ENCODE measurements at regions not wholly inside any gene's neighbourhood (a gene's known extent, or its start where the extent isn't known, plus 50 kb on each side); places are given as distances from the start of the nearest gene placed in this dataset.
A peak's percentile ranks its signal among the peaks of the same experiment; 100 is the strongest.

GRCh38 chr10:30786131-30786530, 156.6 kb upstream of the LYZL2 start:
- no peak for DNase-seq (ENCODE audit: low read depth, low spot score)
- Histone ChIP-seq H3K36me3 (ENCODE audit: control insufficient read depth in 2 of 2, extremely low read depth in 1 of 2, insufficient read depth in 2 of 2, low read length in 2 of 2) (no peaks in the 10 kb centered on the region), H3K79me2 (ENCODE audit: control insufficient read depth, insufficient read depth, low read length) (no peaks in the 10 kb centered on the region), H3K4me2 (ENCODE audit: control insufficient read depth, extremely low read depth, insufficient read depth, low read depth, low read length) (no peak overlapping the region), H2AFZ (ENCODE audit: control insufficient read depth, low read length) (no peak overlapping the region), H3K27me3 (ENCODE audit: control insufficient read depth, extremely low read depth, insufficient read depth, low read length) (no peaks in the 10 kb centered on the region), H4K20me1 (ENCODE audit: control insufficient read depth, extremely low read depth, insufficient read depth, low read length) (no peaks in the 10 kb centered on the region), H3K9ac (ENCODE audit: control insufficient read depth, extremely low read depth, insufficient read depth, low read length) (no peak overlapping the region), H3K4me1 (ENCODE audit: control insufficient read depth, extremely low read depth, insufficient read depth, low read length) (peaks cover 4% of the 10 kb centered on the region), H3K27ac (ENCODE audit: control insufficient read depth, insufficient read depth, low read length) (no peak overlapping the region), H3K4me3 (ENCODE audit: control insufficient read depth in 2 of 3, extremely low read depth in 1 of 3, insufficient read depth in 2 of 3, low read depth in 1 of 3, low read length in 3 of 3) (no peak overlapping the region), H3K9me3 (ENCODE audit: control insufficient read depth, low read depth, low read length) (no peaks in the 10 kb centered on the region), H3K9me1 (ENCODE audit: control insufficient read depth, extremely low read depth, insufficient read depth, low read length) (no peaks in the 10 kb centered on the region)
- FAIRE-seq: no peak
- TF ChIP-seq, protein P1, sequence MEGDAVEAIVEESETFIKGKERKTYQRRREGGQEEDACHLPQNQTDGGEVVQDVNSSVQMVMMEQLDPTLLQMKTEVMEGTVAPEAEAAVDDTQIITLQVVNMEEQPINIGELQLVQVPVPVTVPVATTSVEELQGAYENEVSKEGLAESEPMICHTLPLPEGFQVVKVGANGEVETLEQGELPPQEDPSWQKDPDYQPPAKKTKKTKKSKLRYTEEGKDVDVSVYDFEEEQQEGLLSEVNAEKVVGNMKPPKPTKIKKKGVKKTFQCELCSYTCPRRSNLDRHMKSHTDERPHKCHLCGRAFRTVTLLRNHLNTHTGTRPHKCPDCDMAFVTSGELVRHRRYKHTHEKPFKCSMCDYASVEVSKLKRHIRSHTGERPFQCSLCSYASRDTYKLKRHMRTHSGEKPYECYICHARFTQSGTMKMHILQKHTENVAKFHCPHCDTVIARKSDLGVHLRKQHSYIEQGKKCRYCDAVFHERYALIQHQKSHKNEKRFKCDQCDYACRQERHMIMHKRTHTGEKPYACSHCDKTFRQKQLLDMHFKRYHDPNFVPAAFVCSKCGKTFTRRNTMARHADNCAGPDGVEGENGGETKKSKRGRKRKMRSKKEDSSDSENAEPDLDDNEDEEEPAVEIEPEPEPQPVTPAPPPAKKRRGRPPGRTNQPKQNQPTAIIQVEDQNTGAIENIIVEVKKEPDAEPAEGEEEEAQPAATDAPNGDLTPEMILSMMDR (optimal IDR thresholded peaks at IDR 0.05 in 1 of 3, IDR thresholded peaks at IDR 0.05 in 1 of 3, conservative IDR thresholded peaks at IDR 0.05 in 1 of 3; ENCODE audit: extremely low read depth in 1 of 3, insufficient read depth in 2 of 3, low read length in 3 of 3): no peak
- no peak for TF ChIP-seq EZH2 (IDR thresholded peaks at IDR 0.05; ENCODE audit: low read length)
- dilution Hi-C loops (cut with MboI; ENCODE audit: extremely low pct_ligation_motif_present, low sequenced_read_pairs): no loop called here

DNA sequence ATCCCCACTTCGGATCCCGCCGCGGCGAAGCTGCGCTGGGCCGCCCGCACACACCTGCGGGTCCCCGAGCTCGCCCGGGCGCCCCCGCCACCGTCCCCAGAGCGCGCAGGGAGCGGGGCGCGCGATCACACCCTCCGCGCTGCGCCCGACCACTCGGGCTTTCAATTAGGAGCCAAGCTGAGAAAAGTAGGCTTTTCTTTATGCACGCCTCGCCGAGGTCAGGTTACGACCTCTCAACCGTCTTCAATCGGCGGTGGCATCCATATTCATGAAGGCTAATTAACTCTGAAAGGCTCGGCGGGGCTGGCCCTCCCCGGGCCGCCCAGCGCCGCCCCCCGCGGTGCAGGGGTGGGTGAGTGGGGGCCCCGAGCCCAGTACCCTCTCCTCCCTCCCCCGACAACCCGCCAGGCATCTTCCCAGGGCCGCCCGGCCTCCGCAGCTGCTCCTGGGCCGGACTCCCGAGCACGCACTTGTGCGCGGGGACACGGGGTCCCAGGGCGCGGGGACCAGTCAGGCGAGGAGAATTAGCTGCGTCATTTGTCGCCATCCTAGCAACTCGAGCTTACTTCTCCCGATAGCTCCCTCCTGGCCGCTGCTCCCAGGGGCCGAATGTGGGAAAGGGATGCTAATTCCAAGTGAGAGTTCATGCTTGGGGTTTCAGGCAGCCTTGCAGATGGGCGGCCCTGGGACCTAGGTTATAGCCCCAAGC, 155.5 kb upstream of the LYZL2 start:
- FAIRE-seq: no peak
- Histone ChIP-seq H2AFZ (ENCODE audit: control insufficient read depth, low read length) (peak overlapping the region; percentile 71), H4K20me1 (ENCODE audit: control insufficient read depth, extremely low read depth, insufficient read depth, low read length) (no peaks in the 10 kb centered on the region), H3K4me2 (ENCODE audit: control insufficient read depth, extremely low read depth, insufficient read depth, low read depth, low read length) (peak overlapping the region; percentile 84), H3K9ac (ENCODE audit: control insufficient read depth, extremely low read depth, insufficient read depth, low read length) (peak overlapping the region; percentile 28), H3K27ac (ENCODE audit: control insufficient read depth, insufficient read depth, low read length) (no peak overlapping the region), H3K79me2 (ENCODE audit: control insufficient read depth, insufficient read depth, low read length) (no peaks in the 10 kb centered on the region), H3K9me3 (ENCODE audit: control insufficient read depth, low read depth, low read length) (no peaks in the 10 kb centered on the region), H3K9me1 (ENCODE audit: control insufficient read depth, extremely low read depth, insufficient read depth, low read length) (no peaks in the 10 kb centered on the region), H3K36me3 (ENCODE audit: control insufficient read depth in 2 of 2, extremely low read depth in 1 of 2, insufficient read depth in 2 of 2, low read length in 2 of 2) (no peaks in the 10 kb centered on the region), H3K27me3 (ENCODE audit: control insufficient read depth, extremely low read depth, insufficient read depth, low read length) (no peaks in the 10 kb centered on the region), H3K4me3 (ENCODE audit: control insufficient read depth in 2 of 3, extremely low read depth in 1 of 3, insufficient read depth in 2 of 3, low read depth in 1 of 3, low read length in 3 of 3) (peak overlapping the region; percentile 36 to 72 (median 68)), H3K4me1 (ENCODE audit: control insufficient read depth, extremely low read depth, insufficient read depth, low read length) (peaks cover 4% of the 10 kb centered on the region)
- dilution Hi-C loops (cut with MboI; ENCODE audit: extremely low pct_ligation_motif_present, low sequenced_read_pairs): no loop called here
- TF ChIP-seq EZH2 (IDR thresholded peaks at IDR 0.05; ENCODE audit: low read length): no peak
- TF ChIP-seq, protein P1 (optimal IDR thresholded peaks at IDR 0.05 in 1 of 3, IDR thresholded peaks at IDR 0.05 in 1 of 3, conservative IDR thresholded peaks at IDR 0.05 in 1 of 3; ENCODE audit: extremely low read depth in 1 of 3, insufficient read depth in 2 of 3, low read length in 3 of 3): no peak
- DNase-seq (ENCODE audit: low read depth, low spot score): no peak
